ENCODE measurements at regions not wholly inside any gene's neighbourhood (a gene's known extent, or its start where the extent isn't known, plus 50 kb on each side); places are given as distances from the start of the nearest gene placed in this dataset.

- no peak for DNase-seq
These were observed 95.4 kb downstream of the MRPL36 start for GRCh38 chr5:1704266-1704665.

GRCh38 chr5:1703352-1704050 lies 96.1 kb downstream of the MRPL36 start:
- no peak for DNase-seq

GRCh38 chr5:1702318-1702717 lies 97.3 kb downstream of the MRPL36 start:
- no peak for DNase-seq

GRCh38 chr5:1701884-1702283 lies 97.8 kb downstream of the MRPL36 start:
- DNase-seq, result no peak

GRCh38 chr5:1701216-1701864 lies 98.3 kb downstream of the MRPL36 start:
- DNase-seq, result no peak

GRCh38 chr5:1699394-1699793 lies 100.2 kb downstream of the MRPL36 start:
- DNase-seq, result no peak

GRCh38 chr5:1698589-1699316 lies 100.9 kb downstream of the MRPL36 start:
- DNase-seq, result no peak

GRCh38 chr5:1692381-1692780 lies 107.3 kb downstream of the MRPL36 start:
- DNase-seq, result no peak

- no peak for DNase-seq
These were observed 112.2 kb downstream of the MRPL36 start for GRCh38 chr5:1687301-1687970.

GRCh38 chr5:1686016-1686802 lies 113.4 kb downstream of the MRPL36 start:
- DNase-seq, result no peak

- DNase-seq, result no peak
These were observed 114.6 kb downstream of the MRPL36 start for GRCh38 chr5:1685066-1685465.

- DNase-seq, result no peak
These were observed 117.7 kb downstream of the MRPL36 start for GRCh38 chr5:1681955-1682354.

- no peak for DNase-seq
These were observed 126.5 kb downstream of the MRPL36 start for GRCh38 chr5:1673042-1673677.

GRCh38 chr5:1672396-1672795 lies 127.2 kb downstream of the MRPL36 start:
- DNase-seq, result no peak

GRCh38 chr5:1671351-1671750 lies 128.3 kb downstream of the MRPL36 start:
- no peak for DNase-seq

- no peak for DNase-seq
These were observed 129.3 kb downstream of the MRPL36 start for GRCh38 chr5:1670351-1670750.

- no peak for DNase-seq
These were observed 130.1 kb downstream of the MRPL36 start for GRCh38 chr5:1669276-1670155.

GRCh38 chr5:1668141-1668721 lies 131.4 kb downstream of the MRPL36 start:
- DNase-seq, result no peak

GRCh38 chr5:1667648-1668140 lies 131.9 kb downstream of the MRPL36 start:
- DNase-seq, result no peak

- DNase-seq, result no peak
These were observed 132.6 kb downstream of the MRPL36 start for GRCh38 chr5:1666812-1667588.

Measured in DMS 273 treated with DMSO at 0.1 percent for 48 hours (cell line).